Inflammatory macrophage (primary cell): ENCODE measurements at regions not wholly inside any gene's neighbourhood (a gene's known extent, or its start where the extent isn't known, plus 50 kb on each side); places are given as distances from the start of the nearest gene placed in this dataset.
"Not testable (repeated sequence)": the region's sequence is repeated elsewhere in the genome, so short reads cannot be mapped to it uniquely, and the experiment has no call there.

Experiments
- DNase-seq, 2 donors: peaks; one replicate each; pipeline ENCODE4 v3.0.0-alpha.2; 2020 to 2022

GRCh38 chr4:128758314-128758922 lies 51.1 kb upstream of the JADE1 start:
- DNase-seq: no peak

GRCh38 chr4:128757712-128758111 lies 51.8 kb upstream of the JADE1 start:
- no peak for DNase-seq

- DNase-seq: no peak
Observed at GRCh38 chr4:128751354-128751753, 58.1 kb upstream of the JADE1 start.

- not testable (repeated sequence) for DNase-seq
Observed at GRCh38 chr4:128741748-128742147, 67.8 kb upstream of the JADE1 start.

GRCh38 chr4:128737098-128737513 lies 72.4 kb upstream of the JADE1 start:
- no peak for DNase-seq

- DNase-seq: no peak
Observed at GRCh38 chr4:128735714-128736113, 73.8 kb upstream of the JADE1 start.

- DNase-seq: no peak
Observed at GRCh38 chr4:128728190-128728589, 81.3 kb upstream of the JADE1 start.

- DNase-seq: no peak
Observed at GRCh38 chr4:128727658-128728057, 81.8 kb upstream of the JADE1 start.

GRCh38 chr4:128725405-128726055 lies 84.0 kb upstream of the JADE1 start:
- DNase-seq: no peak

GRCh38 chr4:128722911-128723310 lies 86.6 kb upstream of the JADE1 start:
- no peak for DNase-seq

- DNase-seq: no peak
Observed at GRCh38 chr4:128721896-128722295, 87.6 kb upstream of the JADE1 start.

GRCh38 chr4:128720270-128720669 lies 89.2 kb upstream of the JADE1 start:
- no peak for DNase-seq

GRCh38 chr4:128718768-128719167 lies 90.7 kb upstream of the JADE1 start:
- no peak for DNase-seq

- no peak for DNase-seq
Observed at GRCh38 chr4:128716338-128716737, 93.2 kb upstream of the JADE1 start.

- DNase-seq: no peak
Observed at GRCh38 chr4:128715616-128716015, 93.9 kb upstream of the JADE1 start.

GRCh38 chr4:128711361-128711760 lies 98.1 kb upstream of the JADE1 start:
- DNase-seq: no peak

- no peak for DNase-seq
Observed at GRCh38 chr4:128709268-128709667, 100.2 kb upstream of the JADE1 start.

GRCh38 chr4:128707864-128708263 lies 101.6 kb upstream of the JADE1 start:
- no peak for DNase-seq

- no peak for DNase-seq
Observed at GRCh38 chr4:128703948-128704347, 105.6 kb upstream of the JADE1 start.

GRCh38 chr4:128700659-128701350 lies 108.7 kb upstream of the JADE1 start:
- no peak for DNase-seq

GRCh38 chr4:128698386-128698785 lies 111.1 kb upstream of the JADE1 start:
- DNase-seq: no peak

- no peak for DNase-seq
Observed at GRCh38 chr4:128697323-128697722, 112.2 kb upstream of the JADE1 start.

- DNase-seq: no peak
Observed at GRCh38 chr4:128690011-128690410, 119.5 kb upstream of the JADE1 start.

GRCh38 chr4:128688846-128689437 lies 120.6 kb upstream of the JADE1 start:
- no peak for DNase-seq
